ENCODE measurements at regions not wholly inside any gene's neighbourhood (a gene's known extent, or its start where the extent isn't known, plus 50 kb on each side); places are given as distances from the start of the nearest gene placed in this dataset.

GRCh38 chr3:176919836-176920765 is 277.2 kb downstream of the TBL1XR1 start:
- Mint-ChIP-seq H3K27me3 (ENCODE audit: insufficient read depth) (peaks cover 6% of the 10 kb centered on the region), H3K27ac (no peak overlapping the region; the same call in 1 of the 2 replicates), H3K36me3 (ENCODE audit: low read depth) (no peaks in the 10 kb centered on the region), H3K4me3 (peak overlapping the region; percentile 50; the same call in 1 of the 2 replicates), H3K9me3 (no peaks in the 10 kb centered on the region), H3K4me1 (ENCODE audit: low read depth) (peaks cover 10% of the 10 kb centered on the region; the same call in 1 of the 2 replicates)
- TF ChIP-seq CTCF (IDR thresholded peaks at IDR 0.05) = no peak
- DNase-seq = peak; percentile 46

- no peak for TF ChIP-seq CTCF (IDR thresholded peaks at IDR 0.05)
- Mint-ChIP-seq H3K27ac (no peak overlapping the region), H3K4me1 (ENCODE audit: low read depth) (peaks cover 10% of the 10 kb centered on the region; the same call in 1 of the 2 replicates), H3K4me3 (no peak overlapping the region), H3K36me3 (ENCODE audit: low read depth) (no peaks in the 10 kb centered on the region), H3K9me3 (no peaks in the 10 kb centered on the region), H3K27me3 (ENCODE audit: insufficient read depth) (peaks cover 5% of the 10 kb centered on the region)
- no peak for DNase-seq
These were observed 280.5 kb downstream of the TBL1XR1 start for GRCh38 chr3:176916777-176917176.

- peaks cover 4% of the 10 kb centered on the region for H3K27me3 Mint-ChIP-seq (ENCODE audit: insufficient read depth)
- H3K4me3 Mint-ChIP-seq = no peak overlapping the region
- DNase-seq = no peak
- no peaks in the 10 kb centered on the region for H3K36me3 Mint-ChIP-seq (ENCODE audit: low read depth)
- H3K4me1 Mint-ChIP-seq (ENCODE audit: low read depth) = no peaks in the 10 kb centered on the region
- no peaks in the 10 kb centered on the region for H3K9me3 Mint-ChIP-seq
- no peak for TF ChIP-seq CTCF (IDR thresholded peaks at IDR 0.05)
- H3K27ac Mint-ChIP-seq = no peak overlapping the region
These were observed 282.5 kb downstream of the TBL1XR1 start for GRCh38 chr3:176914764-176915163.

GRCh38 chr3:176911579-176911978 is 285.7 kb downstream of the TBL1XR1 start:
- H3K27me3 Mint-ChIP-seq (ENCODE audit: insufficient read depth) = no peaks in the 10 kb centered on the region; the same call in 1 of the 2 replicates
- no peak for DNase-seq
- no peaks in the 10 kb centered on the region for H3K9me3 Mint-ChIP-seq
- H3K4me1 Mint-ChIP-seq (ENCODE audit: low read depth) = no peaks in the 10 kb centered on the region
- H3K4me3 Mint-ChIP-seq = no peak overlapping the region
- no peak overlapping the region for H3K27ac Mint-ChIP-seq
- no peaks in the 10 kb centered on the region for H3K36me3 Mint-ChIP-seq (ENCODE audit: low read depth)
- no peak for TF ChIP-seq CTCF (IDR thresholded peaks at IDR 0.05)

- no peaks in the 10 kb centered on the region for H3K4me1 Mint-ChIP-seq (ENCODE audit: low read depth)
- no peaks in the 10 kb centered on the region for H3K36me3 Mint-ChIP-seq (ENCODE audit: low read depth)
- no peak for TF ChIP-seq CTCF (IDR thresholded peaks at IDR 0.05)
- H3K4me3 Mint-ChIP-seq = no peak overlapping the region
- H3K27me3 Mint-ChIP-seq (ENCODE audit: insufficient read depth) = no peaks in the 10 kb centered on the region; the same call in 1 of the 2 replicates
- no peaks in the 10 kb centered on the region for H3K9me3 Mint-ChIP-seq
- DNase-seq = no peak
- H3K27ac Mint-ChIP-seq = no peak overlapping the region
These were observed 288.2 kb downstream of the TBL1XR1 start for GRCh38 chr3:176909044-176909443.
